ENCODE measurements at regions not wholly inside any gene's neighbourhood (a gene's known extent, or its start where the extent isn't known, plus 50 kb on each side); places are given as distances from the start of the nearest gene placed in this dataset.
"Not testable (repeated sequence)": the region's sequence is repeated elsewhere in the genome, so short reads cannot be mapped to it uniquely, and the experiment has no call there.

GRCh38 chr14:40694023-40694422 lies 912.7 kb upstream of the LRFN5 start:
- H3K36me3 ChIP-seq: no peaks in the 10 kb centered on the region
- no peak overlapping the region for H3K27ac ChIP-seq
- no peaks in the 10 kb centered on the region for H3K9me3 ChIP-seq (ENCODE audit: severe bottlenecking)
- H3K27me3 ChIP-seq (ENCODE audit: insufficient read depth, low read depth, severe bottlenecking): peaks cover 18% of the 10 kb centered on the region
- TF ChIP-seq CTCF (IDR thresholded peaks at IDR 0.05; ENCODE audit: low read depth, low read length): no peak
- H3K4me3 ChIP-seq (ENCODE audit: low read depth, low read length): no peak overlapping the region
- DNase-seq: no peak

- H3K27ac ChIP-seq: no peak overlapping the region
These were observed 915.6 kb upstream of the LRFN5 start for GRCh38 chr14:40691066-40691465.

GRCh38 chr14:40685764-40686163 lies 920.9 kb upstream of the LRFN5 start:
- Histone ChIP-seq H3K9me3 (ENCODE audit: severe bottlenecking) (no peaks in the 10 kb centered on the region), H3K27ac (no peak overlapping the region), H3K27me3 (ENCODE audit: insufficient read depth, low read depth, severe bottlenecking) (peaks cover 16% of the 10 kb centered on the region), H3K4me3 (ENCODE audit: low read depth, low read length) (no peak overlapping the region), H3K36me3 (no peaks in the 10 kb centered on the region)
- no peak for DNase-seq
- TF ChIP-seq CTCF (IDR thresholded peaks at IDR 0.05; ENCODE audit: low read depth, low read length): no peak

More at GRCh38 chr14:40691066-40691465, 915.6 kb upstream of the LRFN5 start:
- no peaks in the 10 kb centered on the region for H3K36me3 ChIP-seq
- no peak overlapping the region for H3K4me3 ChIP-seq (ENCODE audit: low read depth, low read length)
- H3K27me3 ChIP-seq (ENCODE audit: insufficient read depth, low read depth, severe bottlenecking): peaks cover 18% of the 10 kb centered on the region
- H3K9me3 ChIP-seq (ENCODE audit: severe bottlenecking): no peaks in the 10 kb centered on the region
- TF ChIP-seq CTCF (IDR thresholded peaks at IDR 0.05; ENCODE audit: low read depth, low read length): no peak
- DNase-seq: no peak

GRCh38 chr14:40684328-40684727 lies 922.3 kb upstream of the LRFN5 start:
- H3K27ac ChIP-seq: no peak overlapping the region
- DNase-seq: no peak
- H3K4me3 ChIP-seq (ENCODE audit: low read depth, low read length): no peak overlapping the region
- no peaks in the 10 kb centered on the region for H3K36me3 ChIP-seq
- TF ChIP-seq CTCF (IDR thresholded peaks at IDR 0.05; ENCODE audit: low read depth, low read length): no peak
- H3K27me3 ChIP-seq (ENCODE audit: insufficient read depth, low read depth, severe bottlenecking): peaks cover 24% of the 10 kb centered on the region
- H3K9me3 ChIP-seq (ENCODE audit: severe bottlenecking): no peaks in the 10 kb centered on the region

GRCh38 chr14:40682131-40682913 lies 924.4 kb upstream of the LRFN5 start:
- no peak for TF ChIP-seq CTCF (IDR thresholded peaks at IDR 0.05; ENCODE audit: low read depth, low read length)
- Histone ChIP-seq H3K9me3 (ENCODE audit: severe bottlenecking) (no peaks in the 10 kb centered on the region), H3K27me3 (ENCODE audit: insufficient read depth, low read depth, severe bottlenecking) (peaks cover 30% of the 10 kb centered on the region), H3K4me3 (ENCODE audit: low read depth, low read length) (no peak overlapping the region), H3K36me3 (no peaks in the 10 kb centered on the region), H3K27ac (no peak overlapping the region)
- no peak for DNase-seq

GRCh38 chr14:40679256-40679655 lies 927.4 kb upstream of the LRFN5 start:
- DNase-seq: no peak
- no peak for TF ChIP-seq CTCF (IDR thresholded peaks at IDR 0.05; ENCODE audit: low read depth, low read length)
- peaks cover 30% of the 10 kb centered on the region for H3K27me3 ChIP-seq (ENCODE audit: insufficient read depth, low read depth, severe bottlenecking)
- H3K36me3 ChIP-seq: no peaks in the 10 kb centered on the region
- no peaks in the 10 kb centered on the region for H3K9me3 ChIP-seq (ENCODE audit: severe bottlenecking)
- H3K27ac ChIP-seq: no peak overlapping the region
- H3K4me3 ChIP-seq (ENCODE audit: low read depth, low read length): no peak overlapping the region

GRCh38 chr14:40677206-40677605 lies 929.5 kb upstream of the LRFN5 start:
- H3K4me3 ChIP-seq (ENCODE audit: low read depth, low read length); H3K27ac ChIP-seq; H3K9me3 ChIP-seq (ENCODE audit: severe bottlenecking); DNase-seq; H3K36me3 ChIP-seq: not testable (repeated sequence)
- peaks cover 34% of the 10 kb centered on the region for H3K27me3 ChIP-seq (ENCODE audit: insufficient read depth, low read depth, severe bottlenecking)

Measured in WERI-Rb-1 (cell line).